T-cell (primary cell): ENCODE measurements at regions not wholly inside any gene's neighbourhood (a gene's known extent, or its start where the extent isn't known, plus 50 kb on each side); places are given as distances from the start of the nearest gene placed in this dataset.

ENCODE experiments used
- ATAC-seq, 4 experiments: fragments of 200-7000 bp in 3 of 4; fragments of 150-1000 bp in 1 of 4; cut with Tn5 transposase; replicated peaks in 1 of 4; 1 replicate in 3 of 4; 2 replicates in 1 of 4; pipeline ENCODE4 v1.10.0; 2021; ENCODE audit warnings: moderate library complexity in 3 of 4, mild to moderate bottlenecking in 2 of 4, moderate number of reproducible peaks in 1 of 4
- CTCF ChIA-PET, 2 donors: fragments of 300-600 bp; sonication (Branson Sonifier 250); formaldehyde crosslinking; loops; one replicate each; lab custom pipeline; 2022; ENCODE audit warnings: antibody characterized with exemption in 2 of 2; lab: Charles Lee
- POLR2A ChIA-PET, 2 donors: fragments of 300-600 bp; sonication (Branson Sonifier 250); formaldehyde crosslinking; loops; one replicate each; lab custom pipeline; 2022; ENCODE audit warnings: antibody characterized with exemption in 2 of 2; lab: Charles Lee
- DNase-seq, 35 experiments: peaks; one replicate each; pipeline versions ENCODE4 v3.0.0 to v3.0.0-alpha.2; 2013 to 2023
- H3K27ac ChIP-seq: one replicate; pipeline ENCODE4 v1.5.1; 2013; ENCODE audit warnings: low read length
- H3K27me3 ChIP-seq, 2 experiments: replicated peaks in 1 of 2; 1 replicate in 1 of 2; 2 replicates in 1 of 2; pipeline versions ENCODE4 v1.6.1 to v1.7.0; 2013; ENCODE audit warnings: low read length in 1 of 2, mixed read lengths in 1 of 2; ENCODE audit not compliant: control insufficient read depth in 2 of 2, insufficient read depth in 2 of 2; ENCODE audit errors: extremely low read depth in 1 of 2
- H3K36me3 ChIP-seq, 2 donors: 1 replicate in 1 of 2; 2 replicates in 1 of 2; pipeline versions ENCODE4 v1.6.1 to v1.7.0; 2013; ENCODE audit warnings: low read length in 1 of 2; ENCODE audit not compliant: control insufficient read depth in 2 of 2, insufficient read depth in 1 of 2; ENCODE audit errors: extremely low read depth in 1 of 2
- H3K4me1 ChIP-seq, 2 experiments: 1 replicate in 1 of 2; 2 replicates in 1 of 2; pipeline versions ENCODE4 v1.6.1 to v1.7.0; 2013; ENCODE audit warnings: low read length in 2 of 2, mixed read lengths in 1 of 2; ENCODE audit not compliant: insufficient read depth in 2 of 2, control insufficient read depth in 1 of 2; ENCODE audit errors: extremely low read depth in 1 of 2
- H3K4me3 ChIP-seq, 2 donors: 1 replicate in 1 of 2; 2 replicates in 1 of 2; pipeline versions ENCODE4 v1.5.1 to v1.7.0; 2013; ENCODE audit warnings: mild to moderate bottlenecking in 2 of 2, low read length in 1 of 2, moderate library complexity in 1 of 2; ENCODE audit not compliant: control insufficient read depth in 1 of 2; ENCODE audit errors: extremely low read depth in 1 of 2
- H3K9me3 ChIP-seq: 2 replicates; pipeline ENCODE4 v1.7.0; 2013
- H3K27ac Mint-ChIP-seq, 2 donors: one replicate each; pipeline ENCODE4 v1.8.0; 2020 to 2021; ENCODE audit warnings: mild to moderate bottlenecking in 2 of 2, mixed read lengths in 2 of 2
- H3K27me3 Mint-ChIP-seq, 2 donors: one replicate each; pipeline ENCODE4 v1.8.0; 2021 to 2022; ENCODE audit warnings: mixed read lengths in 2 of 2
- H3K36me3 Mint-ChIP-seq: one replicate; pipeline ENCODE4 v1.8.0; 2021; ENCODE audit warnings: mixed read lengths
- H3K4me1 Mint-ChIP-seq, 3 donors: one replicate each; pipeline ENCODE4 v1.8.0; 2020 to 2022; ENCODE audit warnings: mixed read lengths in 3 of 3, mild to moderate bottlenecking in 1 of 3
- H3K4me3 Mint-ChIP-seq, 3 donors: one replicate each; pipeline ENCODE4 v1.8.0; 2020 to 2022; ENCODE audit warnings: mild to moderate bottlenecking in 3 of 3, mixed read lengths in 3 of 3, moderate library complexity in 3 of 3
- H3K9me3 Mint-ChIP-seq, 3 donors: one replicate each; pipeline ENCODE4 v1.8.0; 2020 to 2022; ENCODE audit warnings: mixed read lengths in 3 of 3
- WGBS: methylation state at CpG from one replicate; pipeline ENCODE4 v1.1.5; 2013; ENCODE audit warnings: missing lambda C conversion rate; ENCODE audit not compliant: insufficient coverage; 5-methylcytosine and 5-hydroxymethylcytosine counted together

DNA sequence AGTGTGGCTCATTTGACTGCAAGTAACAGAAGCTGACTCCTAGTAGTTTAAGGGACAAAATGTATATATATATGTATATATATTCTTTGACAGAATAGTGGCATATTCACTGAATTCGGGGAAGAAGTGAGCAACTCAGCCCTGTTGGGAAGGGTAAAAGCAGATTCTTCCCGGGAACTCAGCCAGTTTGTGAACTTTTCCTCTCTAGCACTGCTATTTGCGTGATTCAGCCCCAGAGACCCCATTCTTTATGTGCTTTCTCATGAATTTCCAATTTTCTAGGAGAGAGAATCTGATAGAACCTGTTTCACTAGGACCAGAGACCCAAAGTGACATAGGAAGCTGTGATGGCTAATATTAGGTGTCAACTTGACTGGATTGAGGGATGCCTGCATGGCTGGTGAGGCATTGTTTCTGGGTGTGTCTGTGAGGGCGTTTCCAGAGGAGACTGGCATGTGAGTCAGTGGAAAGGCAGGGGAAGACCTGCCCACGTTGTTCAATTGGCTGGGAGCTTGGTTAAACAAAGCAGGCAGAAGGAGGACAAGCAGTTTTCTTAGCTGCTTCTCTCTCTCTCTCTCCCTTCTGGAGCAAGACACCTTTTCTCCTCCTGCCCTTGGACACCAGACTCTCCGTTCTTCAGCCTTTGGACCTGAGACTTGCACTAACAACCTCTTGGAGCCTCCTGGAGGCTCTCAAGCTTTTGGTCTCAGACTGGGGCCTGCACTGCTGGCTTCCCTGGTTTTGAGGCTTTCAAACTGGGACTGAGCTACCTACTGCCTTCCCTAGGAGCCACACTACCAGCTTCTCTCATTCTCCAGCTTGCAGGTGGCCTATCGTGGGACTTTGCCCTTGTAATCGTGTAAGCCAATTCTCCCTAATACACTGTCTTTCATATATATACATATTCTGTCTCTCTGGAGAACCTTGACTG, 93.4 kb upstream of the KCNK1 start:
- WGBS = 87% methylated on average over 3 of the region's 8 CpGs
- H3K27ac ChIP-seq = no peak overlapping the region
- Mint-ChIP-seq H3K27ac (no peak overlapping the region), H3K27me3 (peaks cover 2 to 18% of the 10 kb centered on the region in 2 donors), H3K4me3 (no peak overlapping the region), H3K9me3 (peaks cover 0 to 4% (median 0%) of the 10 kb centered on the region in 3 donors), H3K4me1 (no peaks in the 10 kb centered on the region), H3K36me3 (no peaks in the 10 kb centered on the region)
- DNase-seq (no peak), ATAC-seq (no peak)
- no peaks in the 10 kb centered on the region for H3K36me3 ChIP-seq
- H3K4me1 ChIP-seq = no peaks in the 10 kb centered on the region
- ChIA-PET CTCF (no interaction called here), POLR2A (no interaction called here)
- no peaks in the 10 kb centered on the region for H3K9me3 ChIP-seq
- no peak overlapping the region for H3K4me3 ChIP-seq
- H3K27me3 ChIP-seq = peaks cover 0 to 15% of the 10 kb centered on the region in 2 experiments

DNA sequence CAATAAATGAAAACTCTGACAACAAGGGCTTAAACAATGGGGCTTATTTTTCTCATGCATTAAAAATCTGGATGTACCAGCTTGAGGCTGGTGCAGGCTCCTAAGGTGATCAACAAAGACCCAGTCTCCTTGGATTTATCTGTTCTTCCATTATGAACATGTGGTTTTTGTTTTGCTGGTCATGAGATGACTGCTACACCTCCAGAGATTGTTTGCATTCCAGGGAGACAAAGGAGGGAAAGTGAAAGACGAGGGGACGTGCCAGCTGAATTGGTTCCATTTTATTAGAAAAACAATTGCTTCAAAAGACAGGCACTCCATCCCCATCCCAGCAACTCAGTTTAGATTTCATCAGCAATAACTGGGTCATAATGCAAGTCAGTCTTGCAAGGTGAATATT, 90.9 kb upstream of the KCNK1 start:
- Mint-ChIP-seq H3K4me1 (no peaks in the 10 kb centered on the region), H3K4me3 (no peak overlapping the region), H3K9me3 (peaks cover 0 to 4% (median 0%) of the 10 kb centered on the region in 3 donors), H3K36me3 (no peaks in the 10 kb centered on the region), H3K27me3 (peaks cover 2 to 18% of the 10 kb centered on the region in 2 donors), H3K27ac (no peak overlapping the region)
- no peak overlapping the region for H3K27ac ChIP-seq
- peaks cover 0 to 5% of the 10 kb centered on the region in 2 experiments for H3K27me3 ChIP-seq
- H3K9me3 ChIP-seq = no peaks in the 10 kb centered on the region
- H3K4me3 ChIP-seq = no peak overlapping the region
- H3K4me1 ChIP-seq = no peaks in the 10 kb centered on the region
- no peak for ATAC-seq
- DNase-seq = no peak
- no CpG with 5 or more reads among the region's 2 CpGs for WGBS
- POLR2A ChIA-PET = no interaction called here
- CTCF ChIA-PET = no interaction called here
- H3K36me3 ChIP-seq = no peaks in the 10 kb centered on the region

DNA sequence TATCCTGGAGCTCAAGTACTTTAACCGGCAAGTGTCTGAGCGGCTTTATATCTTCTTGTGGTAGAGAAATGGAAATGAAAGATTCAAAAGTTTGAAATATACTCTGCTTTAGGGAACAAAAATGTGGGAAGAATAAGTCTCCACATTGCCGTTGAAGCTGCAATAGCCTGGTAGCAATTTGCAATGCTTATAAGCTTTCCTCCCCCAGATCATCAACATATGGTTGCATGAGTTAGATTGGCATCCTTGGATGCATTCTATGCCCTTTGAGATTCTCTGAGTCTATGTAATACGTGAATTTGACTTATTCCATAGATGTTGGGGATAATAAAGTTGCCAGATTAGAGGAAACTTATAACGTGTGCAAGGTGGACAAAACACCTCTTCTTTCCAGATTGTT, 86.1 kb upstream of the KCNK1 start:
- no peak for ATAC-seq
- Mint-ChIP-seq H3K27ac (no peak overlapping the region), H3K36me3 (no peaks in the 10 kb centered on the region), H3K4me1 (no peaks in the 10 kb centered on the region), H3K4me3 (no peak overlapping the region), H3K9me3 (peaks cover 0 to 10% (median 5%) of the 10 kb centered on the region in 3 donors), H3K27me3 (peaks cover 2 to 19% of the 10 kb centered on the region in 2 donors)
- no peak for DNase-seq
- Histone ChIP-seq H3K4me3 (no peak overlapping the region), H3K27ac (no peak overlapping the region), H3K27me3 (no peaks in the 10 kb centered on the region), H3K36me3 (no peaks in the 10 kb centered on the region), H3K4me1 (no peaks in the 10 kb centered on the region), H3K9me3 (no peaks in the 10 kb centered on the region)
- no CpG with 5 or more reads among the region's 5 CpGs for WGBS
- ChIA-PET POLR2A (interaction anchor here in 1 of 2 donors (0.6 kb wide), 1 partner anchor 210 kb away, joined by 3 read pairs; no protein-coding TSS in a partner anchor), CTCF (no interaction called here)

DNA sequence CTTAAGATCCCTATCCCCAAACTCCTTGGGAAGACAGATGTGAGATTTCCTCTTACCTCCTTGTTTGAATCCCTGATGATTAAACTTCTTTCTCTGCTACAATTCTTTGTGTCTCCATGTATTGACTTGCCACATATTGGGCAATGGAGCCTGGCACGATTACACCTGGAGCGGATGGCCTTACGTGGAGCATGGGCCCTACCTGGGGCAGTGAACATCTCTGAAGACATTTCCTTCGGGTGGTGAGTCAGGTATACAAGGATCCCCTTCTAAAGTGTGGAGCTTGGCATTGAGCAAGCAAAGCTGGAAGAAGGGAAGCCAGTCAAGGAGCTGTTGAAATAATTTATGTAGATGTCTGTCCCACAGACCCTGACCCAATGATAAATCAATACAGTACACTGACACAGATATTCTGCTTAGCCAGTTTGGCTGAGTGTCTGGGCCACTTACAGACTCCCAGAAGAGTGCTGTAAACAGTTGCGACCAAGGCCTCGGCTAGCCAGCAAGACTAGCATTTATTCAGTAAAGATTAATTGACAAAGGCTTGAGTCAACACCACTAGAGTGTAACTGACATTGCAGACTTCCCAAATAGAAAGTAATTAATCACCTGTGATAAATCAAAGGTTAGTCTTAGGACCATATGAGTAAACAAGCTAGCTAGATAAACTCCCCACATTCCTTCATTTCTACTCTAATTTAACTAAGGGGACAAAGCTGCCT, 83.1 kb upstream of the KCNK1 start:
- peaks cover 0 to 10% (median 5%) of the 10 kb centered on the region in 3 donors for H3K9me3 Mint-ChIP-seq
- no peaks in the 10 kb centered on the region for H3K36me3 ChIP-seq
- CTCF ChIA-PET = no interaction called here

DNA sequence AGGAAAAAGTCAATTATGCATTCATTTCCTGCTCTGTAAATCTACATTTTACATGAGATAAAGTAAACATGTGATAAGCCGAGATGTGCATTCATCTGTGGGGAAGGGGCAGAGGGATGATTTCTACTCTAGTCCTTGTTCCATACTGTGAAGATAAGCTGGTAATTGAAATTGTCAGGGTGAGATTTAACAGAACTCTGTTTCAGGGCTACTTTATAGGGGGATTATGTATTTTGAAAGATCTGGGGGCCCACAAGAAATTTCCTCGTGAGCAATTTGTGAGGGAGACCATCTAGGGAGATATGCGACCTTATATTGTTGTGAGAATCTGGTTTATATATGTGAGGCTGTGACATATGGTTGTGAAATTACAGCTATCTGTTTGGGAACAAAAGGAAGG, 73.1 kb upstream of the KCNK1 start:
- H3K36me3 Mint-ChIP-seq = no peaks in the 10 kb centered on the region
- no peaks in the 10 kb centered on the region for H3K4me1 ChIP-seq
- ChIA-PET CTCF (no interaction called here), POLR2A (no interaction called here)
- peaks cover 4% of the 10 kb centered on the region in 2 donors for H3K27me3 Mint-ChIP-seq
- DNase-seq = no peak
- ATAC-seq = no peak
- H3K4me1 Mint-ChIP-seq = no peaks in the 10 kb centered on the region
- no peak overlapping the region for H3K4me3 ChIP-seq
- 90% methylated on average over 2 of the region's 3 CpGs for WGBS
- no peak overlapping the region for H3K27ac Mint-ChIP-seq
- no peaks in the 10 kb centered on the region for H3K9me3 ChIP-seq
- no peaks in the 10 kb centered on the region for H3K27me3 ChIP-seq
- no peak overlapping the region for H3K4me3 Mint-ChIP-seq
- H3K9me3 Mint-ChIP-seq = peaks cover 0 to 5% (median 0%) of the 10 kb centered on the region in 3 donors
- no peaks in the 10 kb centered on the region for H3K36me3 ChIP-seq
- no peak overlapping the region for H3K27ac ChIP-seq

More for the DNA sequence above, 83.1 kb upstream of the KCNK1 start:
- H3K4me3 Mint-ChIP-seq = no peak overlapping the region
- no peak overlapping the region for H3K4me3 ChIP-seq
- 100% methylated on average over 3 of the region's 6 CpGs for WGBS
- ATAC-seq = no peak
- DNase-seq = no peak
- POLR2A ChIA-PET = no interaction called here
- no peaks in the 10 kb centered on the region for H3K9me3 ChIP-seq
- no peaks in the 10 kb centered on the region for H3K4me1 Mint-ChIP-seq
- no peak overlapping the region for H3K27ac Mint-ChIP-seq
- peaks cover 0 to 4% of the 10 kb centered on the region in 2 experiments for H3K27me3 ChIP-seq
- no peak overlapping the region for H3K27ac ChIP-seq
- peaks cover 4 to 9% of the 10 kb centered on the region in 2 donors for H3K27me3 Mint-ChIP-seq
- H3K4me1 ChIP-seq = no peaks in the 10 kb centered on the region
- H3K36me3 Mint-ChIP-seq = no peaks in the 10 kb centered on the region

DNA sequence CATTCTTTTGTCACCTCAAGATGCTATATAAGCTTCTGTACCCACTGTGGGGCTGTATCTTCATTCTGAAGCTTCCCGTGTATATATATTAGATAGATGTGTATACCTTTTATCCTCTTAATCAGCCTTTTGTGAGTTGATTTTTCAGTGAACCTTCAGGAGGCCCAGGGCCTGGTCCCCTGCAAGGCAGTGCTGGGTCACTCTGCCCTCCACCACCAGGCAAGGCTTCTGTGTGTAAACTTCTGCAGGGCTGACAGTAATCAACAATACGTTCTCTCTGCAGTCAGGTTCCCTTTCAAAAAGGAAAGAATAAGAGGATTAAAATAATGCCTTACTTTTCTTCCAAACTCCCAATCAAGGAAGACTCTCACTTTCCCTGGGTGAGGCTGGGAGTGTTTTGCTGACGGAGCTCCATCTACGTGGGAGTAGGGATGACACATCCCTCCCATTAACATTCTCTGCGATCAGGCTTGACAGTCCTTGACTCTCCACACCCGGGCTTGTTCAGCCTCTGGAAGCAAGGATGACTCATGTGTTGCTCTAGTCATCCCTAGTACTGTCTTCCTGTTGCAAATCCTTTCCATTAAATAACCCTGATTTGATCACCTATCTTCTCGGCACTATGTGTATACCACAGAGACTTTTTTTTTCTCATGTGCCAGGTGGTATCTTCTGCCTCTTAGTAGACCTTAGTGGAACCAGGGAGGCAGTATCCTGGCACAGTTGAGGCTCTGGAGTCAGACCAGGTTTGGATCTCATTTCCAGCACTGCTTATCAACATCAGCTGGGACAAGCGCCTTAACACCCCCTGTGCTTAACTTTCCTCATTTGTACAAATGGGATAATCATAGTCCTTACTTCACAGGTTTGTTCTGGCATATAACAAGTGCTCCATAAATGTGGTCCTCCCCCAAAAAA, 70.3 kb upstream of the KCNK1 start:
- ChIA-PET POLR2A (no interaction called here), CTCF (interaction anchor here in 1 of 2 donors (0.5 kb wide), 1 partner anchor 123 kb away, joined by 4 read pairs; no protein-coding TSS in a partner anchor)
- ATAC-seq (no peak), DNase-seq (no peak)
- Mint-ChIP-seq H3K27me3 (peaks cover 9 to 20% of the 10 kb centered on the region in 2 donors), H3K9me3 (peaks cover 0 to 9% (median 0%) of the 10 kb centered on the region in 3 donors), H3K27ac (no peak overlapping the region), H3K36me3 (no peaks in the 10 kb centered on the region), H3K4me1 (no peaks in the 10 kb centered on the region), H3K4me3 (no peak overlapping the region)
- H3K4me1 ChIP-seq = no peaks in the 10 kb centered on the region
- no peaks in the 10 kb centered on the region for H3K36me3 ChIP-seq
- no peaks in the 10 kb centered on the region for H3K9me3 ChIP-seq
- H3K4me3 ChIP-seq = no peak overlapping the region
- no peaks in the 10 kb centered on the region for H3K27me3 ChIP-seq
- 94% methylated on average over 2 of the region's 8 CpGs for WGBS
- no peak overlapping the region for H3K27ac ChIP-seq
